ENCODE measurements at regions not wholly inside any gene's neighbourhood (a gene's known extent, or its start where the extent isn't known, plus 50 kb on each side); places are given as distances from the start of the nearest gene placed in this dataset.

GRCh38 chr7:81330108-81330507, 411.3 kb upstream of the SEMA3C start:
- H3K4me1 ChIP-seq (ENCODE audit: control insufficient read depth, extremely low read depth, insufficient read depth, low read length) = peaks cover 36% of the 10 kb centered on the region
- no peak overlapping the region for H3K9ac ChIP-seq (replicated peaks; ENCODE audit: extremely low read depth, insufficient read depth, low read length)
- no peaks in the 10 kb centered on the region for H3K27me3 ChIP-seq (ENCODE audit: control insufficient read depth in 2 of 2, insufficient read depth in 2 of 2, low read length in 2 of 2)
- H3K79me2 ChIP-seq (ENCODE audit: control insufficient read depth, insufficient read depth, low read length) = no peaks in the 10 kb centered on the region
- H3K9me3 ChIP-seq (replicated peaks; ENCODE audit: control insufficient read depth, insufficient read depth, low read length) = no peaks in the 10 kb centered on the region
- FAIRE-seq (no peak), DNase-seq (ENCODE audit: low read depth, low spot score) (peak; percentile 13)
- POLR2A ChIA-PET = no interaction called here
- no peak overlapping the region for H3K4me2 ChIP-seq (ENCODE audit: insufficient read depth, low read length)
- CTCF ChIA-PET = interaction anchor here (1.7 kb wide), 1 partner anchor 17 kb away, joined by 5 read pairs; no protein-coding TSS in a partner anchor
- no peaks in the 10 kb centered on the region for H3K36me3 ChIP-seq (ENCODE audit: control insufficient read depth in 2 of 2, extremely low read depth in 1 of 2, insufficient read depth in 2 of 2, low read length in 2 of 2)
- no peak overlapping the region for H3K27ac ChIP-seq (ENCODE audit: insufficient read depth, low read depth, low read length)
- intact Hi-C loops (cut with micrococcal nuclease) = no loop called here
- no TSS peak for BruUV-seq (replicated peaks)
- H2AFZ ChIP-seq (ENCODE audit: low read depth, low read length) = no peak overlapping the region
- no peak overlapping the region for H3K4me3 ChIP-seq (replicated peaks in 1 of 3; ENCODE audit: insufficient read depth in 1 of 3, low read depth in 1 of 3, low read length in 3 of 3)
- TF ChIP-seq EZH2 (IDR thresholded peaks at IDR 0.05; ENCODE audit: borderline replicate concordance, low read depth, low read length, severe bottlenecking) (no peak), GATA2 (IDR thresholded peaks at IDR 0.05; ENCODE audit: insufficient read depth, insufficient read length, low read depth, low read length) (no peak), POLR2A (IDR thresholded peaks at IDR 0.05; ENCODE audit: low read depth, low read length) (no peak), CTCF (IDR thresholded peaks at IDR 0.05; ENCODE audit: extremely low read depth in 1 of 2, insufficient read depth in 1 of 2, low read depth in 1 of 2, low read length in 2 of 2) (no peak), MYC (IDR thresholded peaks at IDR 0.05; ENCODE audit: low read depth, low read length) (no peak)
- no peaks in the 10 kb centered on the region for H4K20me1 ChIP-seq (replicated peaks; ENCODE audit: control insufficient read depth, extremely low read depth, insufficient read depth, low read length)
- no peaks in the 10 kb centered on the region for H3K9me1 ChIP-seq (replicated peaks; ENCODE audit: control insufficient read depth, extremely low read depth, insufficient read depth, low read length)
- dilution Hi-C loops (cut with MboI; ENCODE audit: extremely low pct_ligation_motif_present, low sequenced_read_pairs) = no loop called here
